Adrenal gland (tissue), 5 donors: ENCODE measurements at regions not wholly inside any gene's neighbourhood (a gene's known extent, or its start where the extent isn't known, plus 50 kb on each side); places are given as distances from the start of the nearest gene placed in this dataset.

Source experiments
- POLR2A ChIP-seq, 2 donors: fragments of 450-650 bp; IDR thresholded peaks; one replicate each; pipeline ENCODE4 v1.6.1; 2017; ENCODE audit warnings: antibody characterized with exemption in 2 of 2, mild to moderate bottlenecking in 2 of 2, moderate library complexity in 1 of 2
- TF ChIP-seq, protein P1 (sequence below), 6 experiments: fragments of 450-650 bp in 4 of 6; fragments of 200-600 bp in 2 of 6; sonication (generic) in 1 of 6; IDR thresholded peaks; 1 replicate in 5 of 6; 2 replicates in 1 of 6; pipeline versions ENCODE4 v1.5.1 to v1.8.0; 2016 to 2021; ENCODE audit warnings: antibody characterized with exemption in 6 of 6, mild to moderate bottlenecking in 2 of 6, moderate library complexity in 1 of 6
- donor health status: DM: no; HTN: no; CAD: no.

DNA sequence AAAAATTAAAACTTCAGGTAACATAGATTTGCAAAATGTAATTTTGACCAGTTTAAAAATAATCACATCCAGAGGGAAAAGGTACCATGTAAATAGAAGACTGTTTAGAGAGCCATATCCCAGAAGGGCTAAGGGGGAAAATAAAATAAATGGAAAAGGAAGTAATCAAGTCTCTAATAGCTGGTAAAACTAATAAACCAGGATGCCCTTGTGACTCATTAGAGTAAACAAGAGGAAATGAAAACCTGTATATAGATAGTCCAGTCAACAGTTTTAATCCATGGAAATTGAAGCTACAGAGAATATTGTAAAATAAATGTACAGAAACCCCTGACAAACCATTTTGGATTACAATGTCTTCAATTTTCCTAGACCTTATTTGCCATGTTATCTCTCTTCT is 698.0 kb upstream of the RGS18 start:
- TF ChIP-seq, protein P1, sequence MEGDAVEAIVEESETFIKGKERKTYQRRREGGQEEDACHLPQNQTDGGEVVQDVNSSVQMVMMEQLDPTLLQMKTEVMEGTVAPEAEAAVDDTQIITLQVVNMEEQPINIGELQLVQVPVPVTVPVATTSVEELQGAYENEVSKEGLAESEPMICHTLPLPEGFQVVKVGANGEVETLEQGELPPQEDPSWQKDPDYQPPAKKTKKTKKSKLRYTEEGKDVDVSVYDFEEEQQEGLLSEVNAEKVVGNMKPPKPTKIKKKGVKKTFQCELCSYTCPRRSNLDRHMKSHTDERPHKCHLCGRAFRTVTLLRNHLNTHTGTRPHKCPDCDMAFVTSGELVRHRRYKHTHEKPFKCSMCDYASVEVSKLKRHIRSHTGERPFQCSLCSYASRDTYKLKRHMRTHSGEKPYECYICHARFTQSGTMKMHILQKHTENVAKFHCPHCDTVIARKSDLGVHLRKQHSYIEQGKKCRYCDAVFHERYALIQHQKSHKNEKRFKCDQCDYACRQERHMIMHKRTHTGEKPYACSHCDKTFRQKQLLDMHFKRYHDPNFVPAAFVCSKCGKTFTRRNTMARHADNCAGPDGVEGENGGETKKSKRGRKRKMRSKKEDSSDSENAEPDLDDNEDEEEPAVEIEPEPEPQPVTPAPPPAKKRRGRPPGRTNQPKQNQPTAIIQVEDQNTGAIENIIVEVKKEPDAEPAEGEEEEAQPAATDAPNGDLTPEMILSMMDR (IDR thresholded peaks at IDR 0.05) = no peak
- TF ChIP-seq POLR2A (IDR thresholded peaks at IDR 0.05) = no peak
